ENCODE measurements at regions not wholly inside any gene's neighbourhood (a gene's known extent, or its start where the extent isn't known, plus 50 kb on each side); places are given as distances from the start of the nearest gene placed in this dataset.
A peak's percentile ranks its signal among the peaks of the same experiment; 100 is the strongest.
"Not testable (repeated sequence)": the region's sequence is repeated elsewhere in the genome, so short reads cannot be mapped to it uniquely, and the experiment has no call there.

- DNase-seq: peak; percentile 33
Observed at GRCh38 chr15:84153655-84154140, 81.9 kb upstream of the GOLGA6L4 start.

GRCh38 chr15:84154314-84154713 is 81.3 kb upstream of the GOLGA6L4 start:
- peak; percentile 40 for DNase-seq

GRCh38 chr15:84154787-84155186 is 80.8 kb upstream of the GOLGA6L4 start:
- DNase-seq: not testable (repeated sequence)

- peak; percentile 44 for DNase-seq
Observed at GRCh38 chr15:84155792-84156587, 79.6 kb upstream of the GOLGA6L4 start.

- DNase-seq: peak; percentile 40
Observed at GRCh38 chr15:84156588-84156840, 79.1 kb upstream of the GOLGA6L4 start.

GRCh38 chr15:84157056-84157632 is 78.4 kb upstream of the GOLGA6L4 start:
- DNase-seq: peak; percentile 34

GRCh38 chr15:84157857-84158256 is 77.7 kb upstream of the GOLGA6L4 start:
- DNase-seq: peak; percentile 26

- DNase-seq: peak; percentile 32
Observed at GRCh38 chr15:84159346-84160269, 76.0 kb upstream of the GOLGA6L4 start.

- DNase-seq: peak; percentile 78
Observed at GRCh38 chr15:84164423-84165292, 70.9 kb upstream of the GOLGA6L4 start.

GRCh38 chr15:84170029-84170428 is 65.5 kb upstream of the GOLGA6L4 start:
- not testable (repeated sequence) for DNase-seq

- not testable (repeated sequence) for DNase-seq
Observed at GRCh38 chr15:84173231-84173610, 62.4 kb upstream of the GOLGA6L4 start.
